Frontal cortex (tissue), 3 donors: ENCODE measurements at regions not wholly inside any gene's neighbourhood (a gene's known extent, or its start where the extent isn't known, plus 50 kb on each side); places are given as distances from the start of the nearest gene placed in this dataset.

Experiments used
- DNase-seq, 2 donors: peaks; one replicate each; pipeline ENCODE4 v3.0.0; 2012; ENCODE audit warnings: low spot score in 2 of 2
- FAIRE-seq: peaks from 2 replicates; lab custom pipeline; 2012; peaks lifted over from hg19 to GRCh38; lab: Jason Lieb, UNC
- donor health status: control.
- donor health status: control.
- donor health status: control.

- no peak for FAIRE-seq
- DNase-seq, result no peak
Measured at GRCh38 chr4:4610672-4611071, 68.8 kb upstream of the STX18 start.

DNA sequence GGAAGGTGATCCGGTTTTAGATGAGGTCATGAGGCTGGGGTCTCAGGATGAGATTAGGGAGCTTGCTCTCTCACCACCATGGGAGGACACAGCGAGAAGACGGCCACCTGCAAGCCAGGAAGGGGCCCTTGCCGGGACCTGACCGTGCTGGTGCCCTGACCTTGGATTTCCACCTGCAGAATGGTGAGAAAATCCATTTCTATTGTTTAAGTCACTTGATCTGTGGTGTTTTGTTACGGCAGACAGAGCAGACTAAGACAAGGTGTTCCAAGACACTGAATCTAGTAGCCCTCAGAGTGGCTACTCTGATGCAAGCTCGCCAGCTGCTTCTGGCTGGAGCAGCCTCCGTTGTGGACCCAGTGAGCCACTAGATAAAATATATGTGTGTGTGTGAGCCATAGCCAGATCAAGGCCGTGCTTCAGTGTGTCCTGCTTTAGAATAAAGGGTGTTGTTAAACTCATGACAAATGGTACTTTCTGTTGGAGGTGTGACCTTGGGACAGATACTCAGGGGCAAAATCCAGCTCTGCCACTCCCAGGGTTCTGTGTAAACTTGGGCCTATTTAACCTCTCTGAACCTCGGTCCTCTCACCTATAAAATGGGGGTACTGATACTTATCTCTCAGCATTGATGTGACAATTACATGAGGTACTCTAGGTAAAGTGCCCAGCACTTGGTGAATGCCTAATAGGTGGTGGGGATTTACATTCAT, 67.9 kb upstream of the STX18 start:
- DNase-seq (no peak), FAIRE-seq (no peak)

DNA sequence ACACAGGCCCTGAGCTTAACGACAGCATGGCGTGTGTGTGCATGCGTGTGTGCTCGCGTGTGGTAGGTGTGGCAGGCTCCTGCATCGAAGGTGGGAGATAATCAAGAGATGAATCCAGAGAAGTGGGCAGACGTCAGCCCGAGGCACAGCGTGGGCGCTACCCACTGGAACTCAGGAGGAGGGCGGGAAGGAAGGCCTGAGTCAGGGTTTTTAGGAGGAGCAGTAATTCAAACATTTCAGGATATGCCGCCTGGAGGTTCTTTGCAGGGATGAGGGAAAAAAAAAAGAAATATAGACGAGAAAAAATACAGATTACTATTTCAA, 66.3 kb upstream of the STX18 start:
- FAIRE-seq, result no peak

GRCh38 chr4:4607336-4608213, 65.7 kb upstream of the STX18 start:
- DNase-seq (no peak), FAIRE-seq (no peak)

More for the DNA sequence above, 66.3 kb upstream of the STX18 start:
- no peak for DNase-seq

DNA sequence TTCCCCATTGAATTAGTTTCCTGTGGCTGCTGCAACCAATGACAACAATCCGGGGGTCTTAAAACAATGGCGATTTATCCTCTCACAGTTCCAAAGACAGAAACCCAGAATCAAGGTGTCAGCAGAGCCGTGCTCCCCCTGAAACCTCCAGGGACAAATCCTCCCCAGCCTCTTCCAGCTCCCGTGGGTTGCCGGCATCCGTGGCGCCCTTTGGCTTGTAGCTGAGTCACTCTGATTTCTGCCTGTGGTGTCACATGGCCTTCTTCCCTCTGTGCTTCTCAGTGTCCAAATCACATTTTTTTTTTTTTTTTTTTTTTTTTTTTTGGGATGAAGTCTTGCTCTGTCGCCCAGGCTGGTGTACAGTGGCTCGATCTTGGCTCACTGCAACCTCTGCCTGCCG, 64.5 kb upstream of the STX18 start:
- no peak for DNase-seq
- FAIRE-seq, result no peak

GRCh38 chr4:4605849-4606248, 64.0 kb upstream of the STX18 start:
- no peak for DNase-seq
- no peak for FAIRE-seq

- FAIRE-seq (no peak), DNase-seq (no peak)
Measured at GRCh38 chr4:4603592-4603991, 61.7 kb upstream of the STX18 start.

DNA sequence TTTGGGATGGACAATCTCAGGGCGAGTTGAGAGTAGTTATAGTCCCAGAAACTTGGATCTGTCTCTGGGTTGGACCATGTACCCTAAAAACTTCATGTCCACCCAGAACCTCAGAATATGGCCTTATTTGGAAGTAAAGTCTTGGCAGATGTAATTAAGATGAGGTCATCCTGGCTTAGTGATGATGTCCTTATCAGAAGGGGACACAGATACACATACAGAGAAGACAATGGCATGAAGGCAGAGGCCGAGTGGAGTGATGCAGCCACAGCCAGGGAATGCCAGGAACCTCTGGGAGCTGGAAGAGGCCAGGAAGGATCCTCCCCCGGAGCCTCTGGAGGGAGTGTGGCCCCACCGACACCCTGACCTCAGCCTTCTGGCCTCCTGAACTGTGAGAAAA, 61.2 kb upstream of the STX18 start:
- no peak for FAIRE-seq

DNA sequence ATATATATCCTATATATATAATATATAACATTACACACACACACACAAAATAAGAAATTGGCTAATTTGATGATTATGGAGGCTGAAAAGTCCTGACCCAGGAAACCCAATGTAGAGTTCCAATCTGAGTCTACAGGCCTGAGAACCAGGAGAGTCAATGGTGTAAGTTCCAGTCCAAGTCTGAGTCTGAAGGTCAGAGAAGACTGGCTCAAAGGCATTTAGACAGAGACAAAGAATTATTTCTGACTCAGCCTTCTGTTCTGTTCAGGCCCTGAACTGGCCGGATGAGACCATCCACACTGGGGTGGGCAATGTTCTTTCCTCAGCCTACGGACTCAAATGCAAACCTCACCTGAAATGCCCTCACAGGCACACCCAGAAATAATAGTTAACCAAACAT, 60.6 kb upstream of the STX18 start:
- no peak for DNase-seq
- no peak for FAIRE-seq

More for the DNA sequence above, 61.2 kb upstream of the STX18 start:
- DNase-seq, result no peak

DNA sequence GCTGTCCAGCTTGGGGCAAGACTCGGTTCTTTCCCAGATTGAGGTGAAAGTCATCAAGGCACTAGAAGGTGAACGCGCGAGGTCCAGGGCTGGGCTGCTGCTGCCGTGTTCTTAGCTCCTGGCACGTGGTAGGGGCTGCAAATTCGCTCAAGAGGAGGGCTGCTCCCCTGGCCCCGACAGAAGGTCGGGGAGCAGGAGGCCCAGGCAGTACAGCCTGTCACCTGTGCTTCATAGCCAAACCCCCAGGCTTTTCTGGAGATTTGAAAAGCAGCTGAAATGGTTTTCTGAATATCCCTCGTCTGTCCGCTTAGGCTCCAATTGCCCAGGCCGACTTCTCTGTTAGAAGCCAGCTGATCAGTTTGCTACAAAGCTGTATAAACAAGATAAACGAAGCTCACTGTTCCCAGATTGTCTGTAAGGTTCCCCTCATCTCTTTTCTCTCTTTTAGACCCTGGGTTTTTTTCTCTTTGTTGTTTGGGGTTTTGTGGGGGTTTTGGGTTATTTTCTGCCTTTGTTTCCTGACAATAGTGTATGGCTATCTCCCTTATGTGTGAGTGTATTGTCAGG, 60.0 kb upstream of the STX18 start:
- DNase-seq, result no peak
- FAIRE-seq, result no peak

- FAIRE-seq (no peak), DNase-seq (no peak)
Measured at GRCh38 chr4:4599481-4600275, 57.8 kb upstream of the STX18 start.

DNA sequence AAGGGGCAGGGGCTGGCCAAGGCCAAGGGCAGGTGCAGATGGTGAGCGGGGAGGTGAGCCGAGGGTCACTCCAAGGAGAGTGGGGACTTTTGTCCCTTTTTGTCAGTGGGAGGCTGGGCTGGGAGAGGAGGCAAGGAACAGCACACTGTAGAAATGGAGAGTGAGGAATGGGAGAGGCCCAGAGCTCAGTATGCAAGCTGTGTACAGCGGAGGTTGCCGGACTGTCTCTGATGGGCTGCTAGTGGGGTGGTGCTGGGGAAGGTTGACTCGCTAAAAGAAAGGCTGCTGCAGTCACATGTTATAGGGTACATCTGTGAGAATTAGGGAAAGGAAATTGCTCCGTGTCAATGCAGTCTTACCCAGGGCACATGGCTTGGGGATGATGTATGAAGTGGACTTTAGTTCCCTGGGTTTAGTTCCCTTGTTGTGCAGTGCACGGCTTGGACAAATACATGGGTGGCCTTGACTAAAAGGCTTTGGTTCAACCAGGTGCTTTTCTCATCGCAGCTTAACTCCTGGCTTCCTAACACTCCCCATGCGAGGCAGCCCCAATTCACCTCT, 57.1 kb upstream of the STX18 start:
- FAIRE-seq (no peak), DNase-seq (no peak)

- no peak for DNase-seq
- no peak for FAIRE-seq
Measured at GRCh38 chr4:4596720-4597119, 54.9 kb upstream of the STX18 start.

DNA sequence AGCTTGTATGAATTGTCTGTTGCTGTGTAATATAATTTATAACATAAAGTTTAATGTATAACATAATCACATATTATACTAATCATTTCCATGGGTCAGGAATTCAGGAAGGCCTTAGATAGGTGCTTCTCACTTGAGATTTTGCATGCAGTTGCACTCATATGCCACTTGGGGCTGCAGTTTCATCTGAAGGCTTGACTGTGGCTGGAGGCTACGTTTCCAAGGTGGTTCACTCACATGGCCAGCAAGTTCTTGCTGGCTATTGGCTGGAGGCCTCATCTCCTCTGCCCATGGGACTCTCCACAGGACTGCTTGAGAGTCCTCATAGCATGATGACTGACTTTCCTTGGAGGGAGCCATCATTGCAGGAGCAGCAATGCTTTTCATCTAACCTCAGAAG, 53.4 kb upstream of the STX18 start:
- DNase-seq, result no peak
- no peak for FAIRE-seq

- DNase-seq (no peak), FAIRE-seq (no peak)
Measured at GRCh38 chr4:4594285-4594920, 52.6 kb upstream of the STX18 start.

- no peak for FAIRE-seq
- DNase-seq, result no peak
Measured at GRCh38 chr4:4593596-4594284, 51.9 kb upstream of the STX18 start.

- no peak for DNase-seq
- no peak for FAIRE-seq
Measured at GRCh38 chr4:4592414-4592813, 50.6 kb upstream of the STX18 start.
